Naive B cell (primary cell): ENCODE measurements at regions not wholly inside any gene's neighbourhood (a gene's known extent, or its start where the extent isn't known, plus 50 kb on each side); places are given as distances from the start of the nearest gene placed in this dataset.
"Not testable (repeated sequence)": the region's sequence is repeated elsewhere in the genome, so short reads cannot be mapped to it uniquely, and the experiment has no call there.

Experiments
- ATAC-seq, 2 donors: fragments of 150-1000 bp; cut with Tn5 transposase; 2 replicates each; pipeline ENCODE4 v1.10.0; 2021; ENCODE audit warnings: low read depth in 2 of 2, mild to moderate bottlenecking in 2 of 2, moderate library complexity in 2 of 2
- DNase-seq: peaks from one replicate; pipeline ENCODE4 v3.0.0; 2022
- H3K27ac Mint-ChIP-seq, 6 donors: one replicate each; pipeline ENCODE4 v1.8.0; 2020 to 2022; ENCODE audit warnings: mild to moderate bottlenecking in 6 of 6, mixed read lengths in 6 of 6, moderate library complexity in 5 of 6, inconsistent platforms in 2 of 6
- H3K27me3 Mint-ChIP-seq, 3 donors: one replicate each; pipeline ENCODE4 v1.8.0; 2021 to 2022; ENCODE audit warnings: mixed read lengths in 3 of 3, mild to moderate bottlenecking in 1 of 3
- H3K36me3 Mint-ChIP-seq, 2 donors: one replicate each; pipeline ENCODE4 v1.8.0; 2020 to 2022; ENCODE audit warnings: mixed read lengths in 2 of 2, inconsistent platforms in 1 of 2, mild to moderate bottlenecking in 1 of 2
- H3K4me1 Mint-ChIP-seq, 3 donors: one replicate each; pipeline ENCODE4 v1.8.0; 2020 to 2022; ENCODE audit warnings: mixed read lengths in 3 of 3, inconsistent platforms in 1 of 3, mild to moderate bottlenecking in 1 of 3, moderate library complexity in 1 of 3
- H3K4me3 Mint-ChIP-seq, 8 donors: one replicate each; pipeline ENCODE4 v1.8.0; 2020 to 2022; ENCODE audit warnings: mild to moderate bottlenecking in 8 of 8, mixed read lengths in 8 of 8, moderate library complexity in 8 of 8, inconsistent platforms in 2 of 8
- H3K9me3 Mint-ChIP-seq, 7 donors: one replicate each; pipeline ENCODE4 v1.8.0; 2020 to 2022; ENCODE audit warnings: mixed read lengths in 7 of 7, mild to moderate bottlenecking in 5 of 7, inconsistent platforms in 2 of 7, moderate library complexity in 1 of 7

DNA sequence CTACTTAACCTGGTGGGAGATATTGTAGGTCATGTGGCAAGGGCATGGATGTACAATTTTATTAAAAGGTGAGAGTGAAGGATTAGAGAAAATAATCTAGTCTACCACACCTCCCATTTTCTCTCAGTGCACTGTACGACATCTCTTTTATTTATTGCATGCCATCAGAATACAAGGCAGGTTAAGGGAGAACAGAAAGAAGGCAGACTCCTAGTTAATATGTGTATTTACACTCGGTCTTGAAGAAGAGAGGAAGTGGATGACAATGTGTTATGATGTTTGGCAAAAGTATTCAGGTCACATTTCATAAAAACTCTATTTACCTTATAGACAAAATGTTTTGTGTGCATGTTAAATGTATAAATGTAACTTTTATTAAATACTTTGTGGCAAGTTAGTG, 306.1 kb downstream of the CTH start:
- no peak for DNase-seq
- peaks cover 0 to 13% (median 3%) of the 10 kb centered on the region in 7 donors for H3K9me3 Mint-ChIP-seq
- no peak overlapping the region for H3K4me3 Mint-ChIP-seq
- H3K36me3 Mint-ChIP-seq = no peaks in the 10 kb centered on the region
- no peak overlapping the region for H3K27ac Mint-ChIP-seq
- H3K4me1 Mint-ChIP-seq = no peaks in the 10 kb centered on the region
- no peak for ATAC-seq
- H3K27me3 Mint-ChIP-seq = no peaks in the 10 kb centered on the region

DNA sequence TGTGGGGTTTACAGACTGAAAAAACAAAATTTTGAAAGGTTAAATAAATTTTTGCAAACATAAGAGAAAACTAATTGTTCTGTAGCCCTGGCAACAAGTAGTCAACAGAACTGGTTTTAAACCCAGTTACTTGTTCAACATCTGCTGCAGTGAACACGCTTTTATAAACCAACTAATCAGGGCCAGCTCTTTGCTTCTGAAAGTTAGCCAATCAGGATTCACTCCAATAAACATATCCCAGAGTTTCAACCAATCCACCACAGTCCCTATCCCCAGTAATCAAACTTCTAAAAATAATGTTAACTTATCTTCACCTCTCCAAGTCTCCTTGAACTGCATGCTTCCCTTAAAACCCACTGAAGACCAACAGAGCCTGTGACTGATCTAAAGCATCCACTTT, 306.6 kb downstream of the CTH start:
- DNase-seq (no peak), ATAC-seq (no peak)
- no peak overlapping the region for H3K4me3 Mint-ChIP-seq
- H3K4me1 Mint-ChIP-seq = no peaks in the 10 kb centered on the region
- no peak overlapping the region for H3K27ac Mint-ChIP-seq
- no peaks in the 10 kb centered on the region for H3K27me3 Mint-ChIP-seq
- peaks cover 0 to 13% (median 4%) of the 10 kb centered on the region in 7 donors for H3K9me3 Mint-ChIP-seq
- H3K36me3 Mint-ChIP-seq = no peaks in the 10 kb centered on the region

DNA sequence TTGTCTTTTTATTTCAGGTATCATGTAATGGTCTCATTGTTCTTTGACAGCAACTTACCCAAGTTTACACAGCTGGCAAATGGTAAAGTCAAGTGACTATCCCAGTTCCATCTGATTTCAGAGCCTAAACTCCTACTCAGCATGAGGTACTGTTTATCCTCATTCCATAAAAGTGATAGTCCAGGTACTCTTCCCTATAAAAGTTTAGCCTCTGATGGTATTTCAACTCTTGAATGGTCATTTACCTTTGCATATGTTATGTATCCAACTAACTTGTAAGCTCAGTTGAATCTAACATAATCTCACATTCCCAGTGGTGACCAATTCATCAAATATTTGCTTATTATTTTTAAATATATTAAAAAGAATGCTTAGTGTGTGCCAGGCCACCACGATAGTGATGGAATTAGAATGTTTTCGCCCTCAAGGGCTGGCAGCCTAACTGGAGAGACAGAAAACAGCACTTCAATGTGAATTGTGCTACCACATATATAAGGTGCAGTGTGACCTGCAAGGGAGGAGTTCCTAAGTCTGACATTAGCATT, 307.1 kb downstream of the CTH start:
- Mint-ChIP-seq H3K4me1 (no peaks in the 10 kb centered on the region), H3K27ac (no peak overlapping the region), H3K27me3 (no peaks in the 10 kb centered on the region), H3K9me3 (peaks cover 1 to 15% (median 5%) of the 10 kb centered on the region in 7 donors), H3K36me3 (no peaks in the 10 kb centered on the region), H3K4me3 (no peak overlapping the region)
- ATAC-seq (no peak), DNase-seq (no peak)

DNA sequence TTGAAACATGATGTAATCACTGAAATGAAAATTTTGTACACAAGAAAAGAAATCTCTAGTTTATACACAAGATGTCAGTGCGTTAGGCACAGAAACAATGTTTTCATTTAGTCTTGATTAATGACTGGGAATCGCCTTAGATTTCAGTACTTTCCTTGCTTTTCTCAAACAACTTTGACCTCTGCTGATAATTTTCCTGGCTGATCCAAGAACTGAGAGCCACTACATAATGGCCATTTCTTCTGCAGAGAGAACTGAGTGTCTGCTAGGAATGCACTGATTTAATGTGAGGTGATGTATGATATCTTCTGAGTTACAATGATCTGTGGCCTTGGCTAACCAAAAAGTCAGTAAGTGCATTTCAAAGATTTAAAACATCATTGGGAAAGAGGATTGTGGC, 308.1 kb downstream of the CTH start:
- Mint-ChIP-seq H3K4me1 (no peaks in the 10 kb centered on the region), H3K27me3 (no peaks in the 10 kb centered on the region), H3K9me3 (peaks cover 3 to 24% (median 6%) of the 10 kb centered on the region in 7 donors), H3K27ac (no peak overlapping the region), H3K4me3 (no peak overlapping the region), H3K36me3 (no peaks in the 10 kb centered on the region)
- no peak for ATAC-seq
- DNase-seq = no peak

DNA sequence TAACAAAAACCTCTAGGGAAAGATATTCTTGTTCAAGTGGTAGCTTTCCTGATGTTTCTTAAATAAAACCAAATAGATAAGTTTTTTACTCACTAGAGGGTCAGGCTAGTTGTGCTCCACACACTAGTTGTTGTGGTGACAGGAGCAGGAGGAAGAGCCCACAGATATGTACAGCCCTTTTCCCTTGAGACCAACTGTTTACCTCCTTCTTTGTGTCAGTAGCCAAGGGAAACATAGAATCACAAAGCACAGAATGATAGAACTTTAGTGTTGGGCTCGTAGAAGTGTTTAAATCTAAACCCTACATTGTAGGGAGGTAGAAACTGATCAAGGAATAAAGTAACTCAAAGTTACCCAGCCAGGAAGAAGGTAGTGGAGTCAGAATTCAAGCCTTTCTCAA, 309.0 kb downstream of the CTH start:
- Mint-ChIP-seq H3K9me3 (peaks cover 5 to 33% (median 14%) of the 10 kb centered on the region in 7 donors), H3K27me3 (no peaks in the 10 kb centered on the region), H3K4me1 (no peaks in the 10 kb centered on the region), H3K4me3 (no peak overlapping the region), H3K36me3 (peaks cover 1 to 2% of the 10 kb centered on the region in 2 donors), H3K27ac (no peak overlapping the region)
- DNase-seq (no peak), ATAC-seq (no peak)

DNA sequence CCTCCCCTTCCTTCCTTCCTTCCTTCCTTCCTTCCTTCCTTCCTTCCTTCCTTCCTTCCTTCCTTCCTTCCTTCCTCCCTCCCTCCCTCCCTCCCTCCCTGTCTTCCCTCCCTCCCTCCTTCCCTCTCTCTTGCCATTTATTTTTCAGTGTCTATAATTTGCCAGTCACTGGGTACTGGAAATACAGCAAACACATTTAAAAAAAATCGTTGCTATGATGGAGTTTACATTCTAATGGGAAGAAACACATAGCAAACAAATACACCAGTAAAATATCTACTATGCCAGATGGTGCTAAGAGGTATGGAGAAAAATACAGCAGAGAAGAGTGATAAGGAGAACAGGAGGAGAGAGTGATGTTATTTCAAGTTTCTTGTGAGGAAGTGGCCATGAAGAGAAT, 309.5 kb downstream of the CTH start:
- ATAC-seq (no peak), DNase-seq (no peak)
- H3K36me3 Mint-ChIP-seq = peaks cover 5 to 6% of the 10 kb centered on the region in 2 donors
- H3K9me3 Mint-ChIP-seq = peaks cover 9 to 37% (median 18%) of the 10 kb centered on the region in 7 donors
- no peak overlapping the region for H3K4me3 Mint-ChIP-seq
- H3K27ac Mint-ChIP-seq = no peak overlapping the region
- no peaks in the 10 kb centered on the region for H3K27me3 Mint-ChIP-seq
- H3K4me1 Mint-ChIP-seq = no peaks in the 10 kb centered on the region

DNA sequence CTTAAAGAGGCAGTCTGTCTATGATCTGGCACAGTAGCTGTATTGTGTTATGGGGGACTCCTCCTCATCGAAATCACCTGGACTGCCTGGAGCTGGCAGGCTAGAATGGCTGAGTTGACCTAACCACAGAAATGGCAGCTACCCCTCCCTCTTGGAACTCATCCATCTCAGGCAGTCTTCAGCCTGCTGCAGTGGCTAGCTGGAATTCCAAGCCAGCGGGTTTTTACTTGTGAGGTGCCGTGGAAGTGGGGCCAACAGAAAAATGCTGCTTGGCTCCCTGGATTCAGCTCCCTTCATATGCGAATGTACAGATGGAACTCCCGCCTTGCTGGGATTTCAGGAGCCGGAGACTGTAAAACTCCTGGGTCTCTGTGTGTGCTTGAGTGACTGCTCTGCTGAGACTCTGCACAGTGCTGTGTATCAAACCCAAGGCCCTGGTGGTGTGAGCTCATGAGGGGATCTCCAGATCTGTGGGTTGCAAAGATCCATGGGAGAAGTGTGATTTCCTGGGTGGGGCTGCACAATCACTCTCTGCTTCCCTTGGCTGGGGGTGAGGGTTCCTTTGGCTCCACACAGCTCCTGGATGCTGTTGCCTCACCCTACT, 316.9 kb downstream of the CTH start:
- Mint-ChIP-seq H3K27me3 (no peaks in the 10 kb centered on the region), H3K4me3 (no peak overlapping the region), H3K4me1 (no peaks in the 10 kb centered on the region), H3K36me3 (peaks cover 5 to 10% of the 10 kb centered on the region in 2 donors), H3K9me3 (peaks cover 10 to 39% (median 27%) of the 10 kb centered on the region in 7 donors), H3K27ac (no peak overlapping the region)
- no peak for DNase-seq
- no peak for ATAC-seq

DNA sequence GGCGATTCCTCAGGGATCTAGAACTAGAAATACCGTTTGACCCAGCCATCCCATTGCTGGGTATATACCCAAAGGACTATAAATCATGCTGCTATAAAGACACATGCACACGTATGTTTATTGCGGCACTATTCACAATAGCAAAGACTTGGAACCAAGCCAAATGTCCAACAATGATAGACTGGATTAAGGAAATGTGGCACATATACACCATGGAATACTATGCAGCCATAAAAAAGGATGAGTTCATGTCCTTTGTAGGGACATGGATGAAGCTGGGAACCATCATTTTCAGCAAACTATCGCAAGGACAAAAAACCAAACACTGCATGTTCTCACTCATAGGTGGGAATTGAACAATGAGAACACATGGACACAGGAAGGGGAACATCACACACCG, 311.1 kb downstream of the PTGER3 start:
- not testable (repeated sequence) for H3K4me3 Mint-ChIP-seq, H3K27me3 Mint-ChIP-seq, H3K4me1 Mint-ChIP-seq, ATAC-seq, H3K36me3 Mint-ChIP-seq, H3K27ac Mint-ChIP-seq, DNase-seq
- H3K9me3 Mint-ChIP-seq = peaks cover 0 to 17% (median 8%) of the 10 kb centered on the region in 7 donors

DNA sequence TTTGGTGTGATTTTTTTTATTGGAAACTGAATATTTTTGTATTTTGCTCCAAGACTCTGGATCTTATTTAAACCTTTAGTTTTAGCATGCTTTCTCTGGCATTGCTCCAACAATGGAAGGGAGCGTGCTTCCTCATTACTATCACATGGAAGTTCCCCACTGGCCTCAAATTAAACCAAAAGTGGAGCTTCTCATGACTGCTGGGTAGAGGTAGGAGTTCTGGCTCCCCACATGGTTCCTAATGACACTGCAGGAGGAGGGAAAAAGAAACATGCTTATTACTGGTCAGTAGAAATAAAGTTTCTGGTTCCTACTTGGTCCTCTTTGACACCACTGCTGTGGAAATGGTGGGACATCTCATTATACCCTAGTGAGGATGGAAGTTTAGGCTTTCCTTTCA, 310.5 kb downstream of the PTGER3 start:
- Mint-ChIP-seq H3K27ac (no peak overlapping the region), H3K4me3 (no peak overlapping the region), H3K9me3 (peaks cover 0 to 23% (median 11%) of the 10 kb centered on the region in 7 donors), H3K36me3 (no peaks in the 10 kb centered on the region), H3K27me3 (no peaks in the 10 kb centered on the region), H3K4me1 (no peaks in the 10 kb centered on the region)
- DNase-seq (no peak), ATAC-seq (no peak)

DNA sequence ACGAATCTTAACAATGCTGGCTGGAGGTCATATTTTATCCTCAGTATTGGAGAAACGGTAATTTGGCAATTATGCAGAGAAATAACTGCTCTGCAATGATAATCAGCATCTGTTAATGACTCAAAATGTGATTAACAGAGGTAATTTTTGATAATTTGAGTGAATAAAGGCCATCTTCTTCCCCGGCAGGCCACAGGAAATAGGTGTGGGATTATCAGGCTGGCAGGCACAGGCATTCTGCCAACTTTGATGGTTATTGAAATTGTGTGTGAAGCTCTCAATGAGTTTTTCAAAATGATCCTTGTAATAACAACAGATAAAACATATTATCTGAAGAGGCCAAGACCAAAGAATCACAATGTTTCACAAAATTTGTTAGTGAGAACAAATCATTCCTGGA, 309.0 kb downstream of the PTGER3 start:
- Mint-ChIP-seq H3K4me1 (no peaks in the 10 kb centered on the region), H3K27ac (no peak overlapping the region), H3K27me3 (no peaks in the 10 kb centered on the region), H3K4me3 (no peak overlapping the region), H3K36me3 (no peaks in the 10 kb centered on the region), H3K9me3 (peaks cover 5 to 36% (median 20%) of the 10 kb centered on the region in 7 donors)
- DNase-seq (no peak), ATAC-seq (no peak)

DNA sequence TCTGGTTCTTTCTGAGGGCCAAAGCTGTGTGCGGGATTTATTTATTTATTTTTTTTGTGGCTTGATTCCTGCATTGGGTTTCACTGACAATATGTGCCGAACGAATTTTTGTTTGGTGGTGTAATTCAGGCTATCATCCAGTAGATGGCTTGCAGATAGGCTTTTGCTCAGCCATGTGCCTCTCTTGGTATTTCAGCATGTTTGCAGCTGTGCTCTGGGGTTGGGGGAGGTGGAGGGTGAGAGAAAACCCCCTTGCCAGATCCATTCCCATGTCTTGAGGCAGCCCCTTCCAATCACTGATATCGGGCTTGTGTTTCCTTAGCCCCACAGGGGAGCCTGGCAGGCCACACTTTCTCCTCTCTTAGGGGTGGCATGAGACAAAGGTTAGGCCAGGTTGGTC, 302.4 kb downstream of the PTGER3 start:
- peaks cover 13 to 99% (median 43%) of the 10 kb centered on the region in 7 donors for H3K9me3 Mint-ChIP-seq

DNA sequence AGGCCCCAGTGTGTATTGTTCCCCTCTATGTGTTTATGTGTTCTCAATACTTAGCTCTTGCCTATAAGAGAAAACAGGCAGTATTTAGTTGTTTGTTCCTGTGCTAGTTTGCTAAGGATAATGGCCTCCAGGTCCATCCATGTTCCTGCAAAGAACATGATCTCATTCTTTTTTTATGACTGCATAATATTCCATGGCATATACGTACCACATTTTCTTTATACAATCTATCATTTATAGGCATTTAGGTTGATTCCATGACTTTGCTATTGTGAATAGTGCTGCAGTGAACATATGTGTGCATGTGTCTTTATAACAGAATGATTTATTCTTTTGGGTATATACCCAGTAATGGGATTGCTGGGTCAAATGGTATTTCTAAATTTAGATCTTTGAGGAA, 301.6 kb downstream of the PTGER3 start:
- not testable (repeated sequence) for H3K4me3 Mint-ChIP-seq
- H3K9me3 Mint-ChIP-seq = peaks cover 17 to 99% (median 38%) of the 10 kb centered on the region in 7 donors

More for the DNA sequence above, 302.4 kb downstream of the PTGER3 start:
- peaks cover 0 to 8% of the 10 kb centered on the region in 2 donors for H3K36me3 Mint-ChIP-seq
- no peaks in the 10 kb centered on the region for H3K4me1 Mint-ChIP-seq
- no peak overlapping the region for H3K4me3 Mint-ChIP-seq
- H3K27ac Mint-ChIP-seq = no peak overlapping the region
- H3K27me3 Mint-ChIP-seq = no peaks in the 10 kb centered on the region
- ATAC-seq = no peak
- DNase-seq = no peak

DNA sequence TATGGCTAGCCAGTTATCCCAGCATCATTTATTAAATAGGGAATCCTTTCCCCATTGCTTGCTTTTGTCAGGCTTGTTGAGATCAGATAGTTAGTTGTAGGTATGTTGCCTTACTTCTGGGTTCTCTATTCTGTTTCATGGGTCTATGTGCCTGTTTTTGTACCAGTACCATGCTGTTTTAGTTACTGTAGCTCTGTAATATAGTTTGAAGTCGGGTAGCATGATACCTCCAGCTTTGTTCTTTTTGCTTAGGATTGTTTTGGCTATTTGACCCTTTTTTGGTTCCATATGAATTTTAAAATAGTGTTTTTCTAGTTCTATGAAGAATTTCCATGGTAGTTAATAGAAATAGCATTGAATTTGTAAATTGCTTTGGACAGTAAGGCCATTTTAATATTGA, 300.5 kb downstream of the PTGER3 start:
- H3K4me3 Mint-ChIP-seq, H3K27ac Mint-ChIP-seq, ATAC-seq, DNase-seq, H3K27me3 Mint-ChIP-seq, H3K36me3 Mint-ChIP-seq, H3K4me1 Mint-ChIP-seq: not testable (repeated sequence)
- H3K9me3 Mint-ChIP-seq = peaks cover 21 to 95% (median 39%) of the 10 kb centered on the region in 7 donors

More for the DNA sequence above, 301.6 kb downstream of the PTGER3 start:
- not testable (repeated sequence) for H3K36me3 Mint-ChIP-seq, DNase-seq, H3K27me3 Mint-ChIP-seq, ATAC-seq, H3K4me1 Mint-ChIP-seq, H3K27ac Mint-ChIP-seq

DNA sequence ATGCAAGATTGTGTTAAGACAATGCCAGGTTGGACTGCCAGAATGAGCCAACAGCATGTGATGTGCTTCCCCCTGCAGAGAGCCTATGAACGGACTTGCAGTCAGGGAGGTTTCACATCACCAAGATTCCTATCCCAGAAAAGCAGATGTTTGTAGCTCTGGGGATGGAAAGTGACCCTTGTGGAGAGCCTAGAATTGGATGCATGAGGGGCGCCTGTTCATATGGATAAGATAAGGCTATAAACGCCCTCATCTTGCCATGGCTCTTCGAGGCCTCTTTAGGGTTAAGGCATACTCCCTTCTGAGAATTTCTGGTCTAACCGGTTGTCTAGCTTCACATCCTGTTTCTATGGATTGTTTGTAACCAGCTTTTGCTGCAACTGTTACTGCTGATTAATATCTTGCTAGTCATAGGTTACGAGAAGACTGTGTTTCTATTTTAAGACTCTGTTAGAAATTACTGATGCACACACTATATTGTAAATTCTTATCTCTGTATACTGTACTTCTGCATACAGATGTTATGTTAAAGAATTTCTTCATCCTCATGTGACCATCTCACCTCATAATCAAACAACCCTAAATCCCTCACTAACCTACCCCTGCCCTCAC, 295.8 kb downstream of the PTGER3 start:
- peaks cover 16 to 50% (median 29%) of the 10 kb centered on the region in 7 donors for H3K9me3 Mint-ChIP-seq

More for the DNA sequence above, 295.8 kb downstream of the PTGER3 start:
- not testable (repeated sequence) for H3K36me3 Mint-ChIP-seq, H3K27me3 Mint-ChIP-seq, ATAC-seq, DNase-seq, H3K4me3 Mint-ChIP-seq, H3K4me1 Mint-ChIP-seq, H3K27ac Mint-ChIP-seq
